Endothelial cell of umbilical vein (primary cell): ENCODE measurements at regions not wholly inside any gene's neighbourhood (a gene's known extent, or its start where the extent isn't known, plus 50 kb on each side); places are given as distances from the start of the nearest gene placed in this dataset.

ENCODE experiments used
- BruUV-seq: library from RNA; stranded (reverse); fragments of 400-500 nt; replicated peaks from 2 replicates; lab custom pipeline; 2021; lab: Mats Ljungman, UMichigan
- CTCF ChIA-PET: fragments of 300-600, 350-600 bp; sonication (Branson Sonifier 250); formaldehyde crosslinking; loops from one replicate; lab custom pipeline; 2021; ENCODE audit warnings: antibody characterized with exemption, inconsistent platforms; lab: Charles Lee
- POLR2A ChIA-PET: fragments of 300-600, 350-600 bp; sonication (Branson Sonifier 250); formaldehyde crosslinking; loops from one replicate; lab custom pipeline; 2021; ENCODE audit warnings: antibody characterized with exemption, inconsistent platforms; lab: Charles Lee
- DNase-seq: peaks from one replicate; pipeline ENCODE4 v3.0.0-alpha.2; 2011; ENCODE audit warnings: low read depth, low spot score
- FAIRE-seq: peaks from 2 replicates; lab custom pipeline; 2011; peaks lifted over from hg19 to GRCh38; lab: Jason Lieb, UNC
- H2AFZ ChIP-seq: 2 replicates; pipeline ENCODE4 v1.6.0; 2012; ENCODE audit warnings: low read depth, low read length, control low read depth, inconsistent platforms
- H3K27ac ChIP-seq: 2 replicates; pipeline ENCODE4 v1.5.1; 2011; ENCODE audit warnings: low read depth, mild to moderate bottlenecking, control low read depth, low read length, moderate library complexity; ENCODE audit not compliant: insufficient read depth
- H3K27me3 ChIP-seq, 2 experiments: 2 replicates each; pipeline versions ENCODE4 v1.6.0 to v1.6.1; 2011; ENCODE audit warnings: low read length in 2 of 2, mixed read lengths in 1 of 2; ENCODE audit not compliant: control insufficient read depth in 2 of 2, insufficient read depth in 2 of 2
- H3K36me3 ChIP-seq, 2 experiments: 2 replicates in 1 of 2; 3 replicates in 1 of 2; pipeline ENCODE4 v1.5.1; 2011; ENCODE audit warnings: low read length in 2 of 2, mild to moderate bottlenecking in 1 of 2, moderate library complexity in 1 of 2; ENCODE audit not compliant: control insufficient read depth in 2 of 2, insufficient read depth in 2 of 2; ENCODE audit errors: extremely low read depth in 1 of 2
- H3K4me1 ChIP-seq: 3 replicates; pipeline ENCODE4 v1.5.1; 2011; ENCODE audit warnings: mild to moderate bottlenecking, low read length; ENCODE audit not compliant: control insufficient read depth, insufficient read depth; ENCODE audit errors: extremely low read depth
- H3K4me2 ChIP-seq: 2 replicates; pipeline ENCODE4 v1.6.1; 2011; ENCODE audit warnings: low read length, control low read depth, mixed read lengths; ENCODE audit not compliant: insufficient read depth
- H3K4me3 ChIP-seq, 3 experiments: fragments of 200-600 bp in 1 of 3; sonication (generic), shearing (Covaris generic) in 1 of 3; replicated peaks in 1 of 3; 2 replicates each; pipeline ENCODE4 v1.5.1; 2011 to 2016; ENCODE audit warnings: control low read depth in 3 of 3, low read length in 3 of 3, mild to moderate bottlenecking in 2 of 3, inconsistent platforms in 1 of 3, low read depth in 1 of 3, moderate library complexity in 1 of 3; ENCODE audit not compliant: insufficient read depth in 1 of 3
- H3K79me2 ChIP-seq: 2 replicates; pipeline ENCODE4 v1.6.0; 2012; ENCODE audit warnings: low read length, inconsistent platforms; ENCODE audit not compliant: control insufficient read depth, insufficient read depth
- H3K9ac ChIP-seq: replicated peaks from 2 replicates; pipeline ENCODE3; 2011; ENCODE audit warnings: low read length, control low read depth; ENCODE audit not compliant: insufficient read depth; ENCODE audit errors: extremely low read depth
- H3K9me1 ChIP-seq: replicated peaks from 3 replicates; pipeline ENCODE4 v1.6.0; 2011; ENCODE audit warnings: mild to moderate bottlenecking, low read length; ENCODE audit not compliant: control insufficient read depth, insufficient read depth; ENCODE audit errors: extremely low read depth
- H3K9me3 ChIP-seq: replicated peaks from 2 replicates; pipeline ENCODE4 v1.5.1; 2012; ENCODE audit warnings: low read length, inconsistent platforms; ENCODE audit not compliant: control insufficient read depth, insufficient read depth
- H4K20me1 ChIP-seq: replicated peaks from 2 replicates; pipeline ENCODE3; 2011; ENCODE audit warnings: mild to moderate bottlenecking, low read length; ENCODE audit not compliant: control insufficient read depth, insufficient read depth; ENCODE audit errors: extremely low read depth
- EZH2 ChIP-seq: IDR thresholded peaks from 2 replicates; pipeline ENCODE4 v1.6.1; 2012; ENCODE audit warnings: borderline replicate concordance, low read depth, mild to moderate bottlenecking, moderate library complexity, low read length, inconsistent platforms; ENCODE audit not compliant: severe bottlenecking
- FOS ChIP-seq: IDR thresholded peaks from 2 replicates; pipeline ENCODE4 v1.6.1; 2011; ENCODE audit warnings: mild to moderate bottlenecking, low read length, moderate library complexity, borderline replicate concordance; ENCODE audit not compliant: insufficient read depth
- GATA2 ChIP-seq: IDR thresholded peaks from 2 replicates; pipeline ENCODE4 v1.7.0; 2011; ENCODE audit warnings: low read depth, mild to moderate bottlenecking, moderate library complexity, mixed read lengths, low read length; ENCODE audit not compliant: insufficient read length, insufficient read depth
- JUN ChIP-seq: IDR thresholded peaks from 2 replicates; pipeline ENCODE4 v1.6.1; 2011; ENCODE audit warnings: borderline replicate concordance, low read depth; ENCODE audit not compliant: insufficient read length, insufficient read depth
- MYC ChIP-seq: IDR thresholded peaks from one replicate; pipeline ENCODE4 v1.6.1; 2011; ENCODE audit warnings: mild to moderate bottlenecking, low read depth, low read length
- POLR2A ChIP-seq: IDR thresholded peaks from 2 replicates; pipeline ENCODE4 v1.6.1; 2012; ENCODE audit warnings: low read depth, mild to moderate bottlenecking, control low read depth, low read length
- POLR2AphosphoS5 ChIP-seq: IDR thresholded peaks from 2 replicates; pipeline ENCODE4 v1.6.1; 2012; ENCODE audit warnings: low read depth, mild to moderate bottlenecking, control low read depth, low read length, moderate library complexity; ENCODE audit not compliant: insufficient read depth
- dilution Hi-C: fragments of 300-500 bp; cut with MboI; formaldehyde crosslinking; loops from one replicate; pipeline ENCODE4 v1.15.0; 2019; ENCODE audit warnings: low sequenced_read_pairs; ENCODE audit not compliant: extremely low pct_ligation_motif_present
- intact Hi-C: fragments of 100-400 bp; cut with micrococcal nuclease; formaldehyde crosslinking; loops from one replicate; pipeline ENCODE4 v1.10.0; 2022
- TF ChIP-seq, protein P1 (sequence below), 2 donors: IDR thresholded peaks; 1 replicate in 1 of 2; 2 replicates in 1 of 2; pipeline ENCODE4 v1.5.1; 2011; ENCODE audit warnings: low read length in 2 of 2, mild to moderate bottlenecking in 2 of 2, moderate library complexity in 2 of 2, control low read depth in 1 of 2, inconsistent platforms in 1 of 2, low read depth in 1 of 2; ENCODE audit not compliant: insufficient read depth in 1 of 2; ENCODE audit errors: extremely low read depth in 1 of 2
- TF ChIP-seq, protein P2 (sequence below): IDR thresholded peaks from 2 replicates; pipeline ENCODE4 v1.6.1; 2011; ENCODE audit not compliant: insufficient read depth, insufficient read length

DNA sequence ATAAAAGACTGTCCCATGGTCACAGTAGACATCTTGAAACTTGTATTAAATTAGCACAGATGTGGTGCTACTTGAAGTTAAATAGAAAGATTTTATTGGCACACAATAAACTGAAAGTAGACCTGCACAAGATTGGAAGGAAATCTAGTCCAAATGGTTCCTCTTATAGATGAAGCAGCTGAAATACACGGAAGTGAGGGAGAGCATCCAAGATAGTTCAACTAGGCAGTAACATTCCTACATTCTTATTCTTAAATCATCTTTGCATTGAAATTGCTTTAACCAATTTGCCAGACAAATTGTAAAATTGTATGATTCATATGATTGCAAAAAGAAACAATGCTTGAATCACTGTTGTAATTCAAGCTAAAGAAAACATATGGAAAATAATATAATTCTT is 87.6 kb upstream of the VCX3B start:
- Histone ChIP-seq H3K9me3 (no peaks in the 10 kb centered on the region), H3K9ac (no peak overlapping the region), H3K4me1 (no peaks in the 10 kb centered on the region), H3K27me3 (no peaks in the 10 kb centered on the region), H4K20me1 (no peaks in the 10 kb centered on the region), H3K4me3 (no peak overlapping the region), H3K79me2 (no peaks in the 10 kb centered on the region), H3K9me1 (no peaks in the 10 kb centered on the region), H3K4me2 (no peak overlapping the region), H3K36me3 (no peaks in the 10 kb centered on the region), H2AFZ (no peak overlapping the region), H3K27ac (no peak overlapping the region)
- TF ChIP-seq, protein P1, sequence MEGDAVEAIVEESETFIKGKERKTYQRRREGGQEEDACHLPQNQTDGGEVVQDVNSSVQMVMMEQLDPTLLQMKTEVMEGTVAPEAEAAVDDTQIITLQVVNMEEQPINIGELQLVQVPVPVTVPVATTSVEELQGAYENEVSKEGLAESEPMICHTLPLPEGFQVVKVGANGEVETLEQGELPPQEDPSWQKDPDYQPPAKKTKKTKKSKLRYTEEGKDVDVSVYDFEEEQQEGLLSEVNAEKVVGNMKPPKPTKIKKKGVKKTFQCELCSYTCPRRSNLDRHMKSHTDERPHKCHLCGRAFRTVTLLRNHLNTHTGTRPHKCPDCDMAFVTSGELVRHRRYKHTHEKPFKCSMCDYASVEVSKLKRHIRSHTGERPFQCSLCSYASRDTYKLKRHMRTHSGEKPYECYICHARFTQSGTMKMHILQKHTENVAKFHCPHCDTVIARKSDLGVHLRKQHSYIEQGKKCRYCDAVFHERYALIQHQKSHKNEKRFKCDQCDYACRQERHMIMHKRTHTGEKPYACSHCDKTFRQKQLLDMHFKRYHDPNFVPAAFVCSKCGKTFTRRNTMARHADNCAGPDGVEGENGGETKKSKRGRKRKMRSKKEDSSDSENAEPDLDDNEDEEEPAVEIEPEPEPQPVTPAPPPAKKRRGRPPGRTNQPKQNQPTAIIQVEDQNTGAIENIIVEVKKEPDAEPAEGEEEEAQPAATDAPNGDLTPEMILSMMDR (IDR thresholded peaks at IDR 0.05; ENCODE audit: extremely low read depth in 1 of 2, insufficient read depth in 1 of 2, low read depth in 1 of 2, low read length in 2 of 2) = no peak
- TF ChIP-seq JUN (no peak), EZH2 (no peak)
- TF ChIP-seq, protein P2, sequence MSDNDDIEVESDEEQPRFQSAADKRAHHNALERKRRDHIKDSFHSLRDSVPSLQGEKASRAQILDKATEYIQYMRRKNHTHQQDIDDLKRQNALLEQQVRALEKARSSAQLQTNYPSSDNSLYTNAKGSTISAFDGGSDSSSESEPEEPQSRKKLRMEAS = no peak
- ChIA-PET POLR2A (no interaction called here), CTCF (no interaction called here)
- FAIRE-seq (no peak), DNase-seq (no peak)
- dilution Hi-C loops (no loop called here), intact Hi-C loops (no loop called here)
- BruUV-seq = no TSS peak

DNA sequence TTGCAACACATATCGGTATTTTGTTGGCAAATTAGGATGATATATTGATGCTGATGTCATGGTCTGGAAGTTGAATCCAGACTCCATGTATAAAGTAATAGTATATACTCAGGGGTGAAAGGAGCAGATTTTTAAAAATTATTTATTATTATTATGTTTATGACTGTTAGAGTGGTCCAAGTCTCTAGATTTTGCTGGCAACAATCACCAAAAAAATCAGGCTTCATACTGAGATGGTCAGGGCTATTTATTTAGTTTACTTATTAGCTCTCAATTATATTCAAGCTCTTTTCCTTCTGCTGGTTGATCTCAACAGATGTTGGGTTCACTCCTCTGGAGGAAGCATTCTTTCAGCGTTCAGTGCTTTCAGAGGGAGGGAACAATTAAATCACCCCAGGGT is 73.9 kb upstream of the VCX3B start:
- no peak overlapping the region for H2AFZ ChIP-seq
- BruUV-seq = no TSS peak
- H3K9me1 ChIP-seq = no peaks in the 10 kb centered on the region
- no peaks in the 10 kb centered on the region for H4K20me1 ChIP-seq
- H3K4me2 ChIP-seq = no peak overlapping the region
- ChIA-PET POLR2A (no interaction called here), CTCF (no interaction called here)
- no peaks in the 10 kb centered on the region for H3K79me2 ChIP-seq
- H3K9ac ChIP-seq = no peak overlapping the region
- no peaks in the 10 kb centered on the region for H3K27me3 ChIP-seq
- dilution Hi-C loops = no loop called here
- no peaks in the 10 kb centered on the region for H3K9me3 ChIP-seq
- intact Hi-C loops = no loop called here
- no peak overlapping the region for H3K27ac ChIP-seq
- FAIRE-seq (no peak), DNase-seq (no peak)
- no peak overlapping the region for H3K4me3 ChIP-seq
- TF ChIP-seq POLR2AphosphoS5 (no peak), JUN (no peak), EZH2 (no peak), FOS (no peak), GATA2 (no peak), POLR2A (no peak), MYC (no peak)
- TF ChIP-seq, protein P2 = no peak
- TF ChIP-seq, protein P1 (IDR thresholded peaks at IDR 0.05; ENCODE audit: extremely low read depth in 1 of 2, insufficient read depth in 1 of 2, low read depth in 1 of 2, low read length in 2 of 2) = no peak
- H3K4me1 ChIP-seq = no peaks in the 10 kb centered on the region
- no peaks in the 10 kb centered on the region for H3K36me3 ChIP-seq
